ENCODE measurements at regions not wholly inside any gene's neighbourhood (a gene's known extent, or its start where the extent isn't known, plus 50 kb on each side); places are given as distances from the start of the nearest gene placed in this dataset.

GRCh38 chrX:27917713-27918500 lies 63.3 kb downstream of the DCAF8L1 start:
- Histone ChIP-seq H3K4me3 (ENCODE audit: low read length) (no peak overlapping the region), H3K4me1 (ENCODE audit: insufficient read depth, low read length) (no peaks in the 10 kb centered on the region), H3K27me3 (ENCODE audit: control insufficient read depth in 1 of 2, insufficient read depth in 2 of 2, low read length in 2 of 2) (no peaks in the 10 kb centered on the region), H3K9me3 (ENCODE audit: control insufficient read depth in 1 of 2, insufficient read depth in 1 of 2, low read length in 2 of 2) (no peaks in the 10 kb centered on the region), H3K27ac (ENCODE audit: low read depth in 1 of 2, low read length in 2 of 2) (no peak overlapping the region), H3K36me3 (ENCODE audit: insufficient read depth, low read length) (no peaks in the 10 kb centered on the region)
- Mint-ChIP-seq H3K4me3 (no peak overlapping the region), H3K27ac (no peak overlapping the region), H3K9me3 (no peaks in the 10 kb centered on the region), H3K27me3 (no peaks in the 10 kb centered on the region), H3K4me1 (ENCODE audit: low read depth) (no peaks in the 10 kb centered on the region), H3K36me3 (ENCODE audit: low read depth) (no peaks in the 10 kb centered on the region)
- CTCF ChIA-PET, result no interaction called here
- no peak for DNase-seq
- TF ChIP-seq CTCF (IDR thresholded peaks at IDR 0.05), result no peak
- POLR2A ChIA-PET, result no interaction called here
- ATAC-seq (ENCODE audit: poor library complexity), result no peak
- intact Hi-C loops (cut with DNase I, micrococcal nuclease), result no loop called here

DNA sequence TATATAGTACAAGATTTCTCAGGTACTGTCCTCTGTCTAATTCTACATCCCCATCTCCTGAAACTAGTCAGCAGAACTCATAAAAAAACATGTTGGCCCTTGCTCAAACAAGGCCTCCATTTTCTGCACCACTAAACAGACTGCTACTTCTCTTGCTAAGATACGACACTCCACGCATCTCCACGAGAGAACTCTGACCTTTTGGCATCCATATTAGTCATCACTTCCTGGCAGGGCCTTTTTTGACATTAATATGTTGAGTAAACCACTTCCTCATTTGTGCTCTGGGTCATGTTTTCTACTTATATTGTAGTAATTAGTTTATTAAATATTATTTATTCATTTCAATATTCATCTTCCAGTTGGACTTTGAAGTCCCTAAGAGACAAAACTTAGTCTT lies 65.6 kb downstream of the DCAF8L1 start:
- no peak overlapping the region for H3K4me3 Mint-ChIP-seq
- Histone ChIP-seq H3K27me3 (ENCODE audit: control insufficient read depth in 1 of 2, insufficient read depth in 2 of 2, low read length in 2 of 2) (no peaks in the 10 kb centered on the region), H3K36me3 (ENCODE audit: insufficient read depth, low read length) (no peaks in the 10 kb centered on the region), H3K4me3 (ENCODE audit: low read length) (no peak overlapping the region), H3K4me1 (ENCODE audit: insufficient read depth, low read length) (no peaks in the 10 kb centered on the region), H3K27ac (ENCODE audit: low read depth in 1 of 2, low read length in 2 of 2) (no peak overlapping the region), H3K9me3 (ENCODE audit: control insufficient read depth in 1 of 2, insufficient read depth in 1 of 2, low read length in 2 of 2) (no peaks in the 10 kb centered on the region)
- H3K9me3 Mint-ChIP-seq, result peaks cover 5% of the 10 kb centered on the region
- no peak for TF ChIP-seq CTCF (IDR thresholded peaks at IDR 0.05)
- H3K4me1 Mint-ChIP-seq (ENCODE audit: low read depth), result no peaks in the 10 kb centered on the region
- ChIA-PET CTCF (no interaction called here), POLR2A (no interaction called here)
- no peaks in the 10 kb centered on the region for H3K27me3 Mint-ChIP-seq
- DNase-seq, result peak in 3 of 14 experiments; percentile 0 to 10 (median 9)
- no peak for ATAC-seq (ENCODE audit: poor library complexity)
- H3K27ac Mint-ChIP-seq, result no peak overlapping the region
- intact Hi-C loops (cut with DNase I, micrococcal nuclease), result no loop called here
- H3K36me3 Mint-ChIP-seq (ENCODE audit: low read depth), result no peaks in the 10 kb centered on the region

DNA sequence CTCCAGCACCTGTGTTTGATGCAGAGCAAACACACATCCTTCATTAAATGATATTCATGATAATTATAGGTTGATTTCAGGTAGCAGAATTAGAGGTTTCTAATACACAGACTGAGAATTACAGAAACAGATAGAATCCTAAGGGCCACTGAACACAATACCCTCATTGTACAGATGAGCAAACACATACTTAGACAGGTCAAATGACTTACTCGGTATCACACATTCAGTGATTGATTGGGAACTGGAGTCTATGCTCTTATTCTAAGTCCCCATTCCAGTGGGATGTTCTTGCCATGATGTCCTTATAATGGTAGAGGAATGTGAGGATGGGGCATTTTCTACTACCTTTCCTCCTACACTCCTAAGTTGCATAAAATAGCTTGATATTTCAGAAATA lies 70.8 kb downstream of the DCAF8L1 start:
- TF ChIP-seq CTCF (IDR thresholded peaks at IDR 0.05), result no peak
- Histone ChIP-seq H3K9me3 (ENCODE audit: control insufficient read depth in 1 of 2, insufficient read depth in 1 of 2, low read length in 2 of 2) (no peaks in the 10 kb centered on the region), H3K36me3 (ENCODE audit: insufficient read depth, low read length) (no peaks in the 10 kb centered on the region), H3K27me3 (ENCODE audit: control insufficient read depth in 1 of 2, insufficient read depth in 2 of 2, low read length in 2 of 2) (no peaks in the 10 kb centered on the region), H3K27ac (ENCODE audit: low read depth in 1 of 2, low read length in 2 of 2) (no peak overlapping the region), H3K4me3 (ENCODE audit: low read length) (no peak overlapping the region), H3K4me1 (ENCODE audit: insufficient read depth, low read length) (no peaks in the 10 kb centered on the region)
- no peak overlapping the region for H3K4me3 Mint-ChIP-seq
- H3K27me3 Mint-ChIP-seq, result no peaks in the 10 kb centered on the region
- H3K36me3 Mint-ChIP-seq (ENCODE audit: low read depth), result no peaks in the 10 kb centered on the region
- no peaks in the 10 kb centered on the region for H3K4me1 Mint-ChIP-seq (ENCODE audit: low read depth)
- H3K9me3 Mint-ChIP-seq, result peaks cover 5% of the 10 kb centered on the region
- DNase-seq (no peak), ATAC-seq (ENCODE audit: poor library complexity) (no peak)
- intact Hi-C loops (cut with DNase I, micrococcal nuclease), result no loop called here
- POLR2A ChIA-PET, result no interaction called here
- CTCF ChIA-PET, result no interaction called here
- no peak overlapping the region for H3K27ac Mint-ChIP-seq
